ENCODE measurements at regions not wholly inside any gene's neighbourhood (a gene's known extent, or its start where the extent isn't known, plus 50 kb on each side); places are given as distances from the start of the nearest gene placed in this dataset.
"Not testable (repeated sequence)": the region's sequence is repeated elsewhere in the genome, so short reads cannot be mapped to it uniquely, and the experiment has no call there.

- not testable (repeated sequence) for TF ChIP-seq CDX4 (CRISPR knock-in tag; IDR thresholded peaks at IDR 0.05; ENCODE audit: borderline replicate concordance); ARID4B (CRISPR knock-in tag; IDR thresholded peaks at IDR 0.05; ENCODE audit: borderline replicate concordance); ZNF512 (CRISPR knock-in tag; IDR thresholded peaks at IDR 0.05; ENCODE audit: borderline replicate concordance); CTCF (IDR thresholded peaks at IDR 0.05); NFYB (CRISPR knock-in tag; conservative IDR thresholded peaks at IDR 0.05; ENCODE audit: low read depth); PRDM15 (CRISPR knock-in tag; IDR thresholded peaks at IDR 0.05)
Measured at GRCh38 chr1:794310-794709, 107.9 kb upstream of the OR4F16 start.
